Keratinocyte (primary cell): ENCODE measurements at regions not wholly inside any gene's neighbourhood (a gene's known extent, or its start where the extent isn't known, plus 50 kb on each side); places are given as distances from the start of the nearest gene placed in this dataset.
A peak's percentile ranks its signal among the peaks of the same experiment; 100 is the strongest.

Experiments
- DNase-seq: peaks from one replicate; pipeline ENCODE4 v3.0.0-alpha.2; 2011; ENCODE audit warnings: low read depth, missing footprints, low spot score
- FAIRE-seq: peaks from 2 replicates; lab custom pipeline; 2011; peaks lifted over from hg19 to GRCh38; lab: Jason Lieb, UNC
- H2AFZ ChIP-seq: 2 replicates; pipeline ENCODE4 v1.6.0; 2012; ENCODE audit warnings: low read length, control low read depth, inconsistent platforms; ENCODE audit not compliant: control insufficient read depth
- H3K27ac ChIP-seq: 2 replicates; pipeline ENCODE4 v1.5.1; 2011; ENCODE audit warnings: low read length; ENCODE audit not compliant: control insufficient read depth, insufficient read depth
- H3K27me3 ChIP-seq: 3 replicates; pipeline ENCODE4 v1.6.0; 2011; ENCODE audit warnings: low read length; ENCODE audit not compliant: control insufficient read depth, insufficient read depth; ENCODE audit errors: extremely low read depth
- H3K36me3 ChIP-seq, 2 experiments: 2 replicates in 1 of 2; 3 replicates in 1 of 2; pipeline ENCODE4 v1.5.1; 2011; ENCODE audit warnings: low read length in 2 of 2, mild to moderate bottlenecking in 1 of 2; ENCODE audit not compliant: control insufficient read depth in 2 of 2, insufficient read depth in 2 of 2; ENCODE audit errors: extremely low read depth in 1 of 2
- H3K4me1 ChIP-seq: 3 replicates; pipeline ENCODE4 v1.5.1; 2011; ENCODE audit warnings: low read length; ENCODE audit not compliant: control insufficient read depth, insufficient read depth; ENCODE audit errors: extremely low read depth
- H3K4me2 ChIP-seq: 3 replicates; pipeline ENCODE4 v1.6.0; 2011; ENCODE audit warnings: low read depth, low read length; ENCODE audit not compliant: control insufficient read depth, insufficient read depth; ENCODE audit errors: extremely low read depth
- H3K4me3 ChIP-seq, 3 experiments: fragments of 200-600 bp in 1 of 3; sonication (generic) in 1 of 3; 2 replicates in 2 of 3; 3 replicates in 1 of 3; pipeline ENCODE4 v1.5.1; 2011 to 2016; ENCODE audit warnings: low read length in 3 of 3, mild to moderate bottlenecking in 3 of 3, control low read depth in 2 of 3, inconsistent platforms in 1 of 3, low read depth in 1 of 3, mixed read lengths in 1 of 3, mixed run types in 1 of 3, moderate library complexity in 1 of 3; ENCODE audit not compliant: control insufficient read depth in 2 of 3, insufficient read depth in 2 of 3; ENCODE audit errors: extremely low read depth in 1 of 3
- H3K79me2 ChIP-seq: 2 replicates; pipeline ENCODE4 v1.6.0; 2012; ENCODE audit warnings: low read length; ENCODE audit not compliant: control insufficient read depth, insufficient read depth
- H3K9ac ChIP-seq: 3 replicates; pipeline ENCODE4 v1.6.0; 2011; ENCODE audit warnings: low read length; ENCODE audit not compliant: control insufficient read depth, insufficient read depth; ENCODE audit errors: extremely low read depth
- H3K9me1 ChIP-seq: 3 replicates; pipeline ENCODE4 v1.6.0; 2011; ENCODE audit warnings: low read length; ENCODE audit not compliant: control insufficient read depth, insufficient read depth; ENCODE audit errors: extremely low read depth
- H3K9me3 ChIP-seq: 2 replicates; pipeline ENCODE4 v1.5.1; 2012; ENCODE audit warnings: low read depth, low read length; ENCODE audit not compliant: control insufficient read depth
- H4K20me1 ChIP-seq: 3 replicates; pipeline ENCODE4 v1.6.0; 2011; ENCODE audit warnings: low read length; ENCODE audit not compliant: control insufficient read depth, insufficient read depth; ENCODE audit errors: extremely low read depth
- EZH2 ChIP-seq: IDR thresholded peaks from one replicate; pipeline ENCODE4 v1.6.1; 2012; ENCODE audit warnings: inconsistent platforms, mild to moderate bottlenecking, low read length, moderate library complexity
- dilution Hi-C: fragments of 300-500 bp; cut with MboI; formaldehyde crosslinking; loops from one replicate; pipeline ENCODE4 v1.7.0; 2020; ENCODE audit warnings: low sequenced_read_pairs; ENCODE audit not compliant: extremely low pct_ligation_motif_present
- TF ChIP-seq, protein P1 (sequence below), 3 experiments: IDR thresholded peaks in 1 of 3; conservative IDR thresholded peaks in 1 of 3; optimal IDR thresholded peaks in 1 of 3; 2 replicates in 2 of 3; 3 replicates in 1 of 3; pipeline versions ENCODE3 to v1.5.1; 2011; ENCODE audit warnings: low read length in 3 of 3, mild to moderate bottlenecking in 3 of 3, moderate library complexity in 2 of 3, control low read depth in 1 of 3, inconsistent platforms in 1 of 3; ENCODE audit not compliant: insufficient read depth in 2 of 3; ENCODE audit errors: extremely low read depth in 1 of 3

DNA sequence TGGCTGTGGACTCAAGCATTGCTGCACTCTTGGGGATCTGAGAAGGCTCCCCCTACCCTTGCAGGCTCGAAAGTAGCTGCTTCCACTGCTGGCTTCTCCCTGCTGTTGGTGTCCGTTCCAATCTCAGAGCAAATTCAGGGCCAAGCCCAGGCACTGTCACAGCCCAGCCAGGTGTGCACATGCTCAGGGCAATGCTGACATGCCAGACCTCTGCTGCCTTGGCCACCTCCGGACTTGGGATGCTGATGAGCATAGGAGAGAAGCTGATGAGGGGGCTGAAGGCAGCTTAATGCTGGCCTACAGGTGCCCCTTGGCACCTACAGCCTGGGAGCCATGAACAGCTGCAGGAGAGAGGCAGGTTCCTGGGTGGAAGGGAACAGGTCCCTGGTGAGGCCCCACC is 273.7 kb upstream of the KCNJ16 start:
- Histone ChIP-seq H3K36me3 (no peaks in the 10 kb centered on the region), H3K9ac (no peak overlapping the region), H3K79me2 (no peaks in the 10 kb centered on the region), H3K9me3 (no peaks in the 10 kb centered on the region), H3K4me1 (no peaks in the 10 kb centered on the region), H3K9me1 (no peaks in the 10 kb centered on the region), H2AFZ (no peak overlapping the region), H3K27me3 (no peaks in the 10 kb centered on the region), H3K4me2 (no peak overlapping the region), H3K4me3 (no peak overlapping the region), H3K27ac (no peak overlapping the region), H4K20me1 (no peaks in the 10 kb centered on the region)
- FAIRE-seq (no peak), DNase-seq (no peak)
- TF ChIP-seq, protein P1, sequence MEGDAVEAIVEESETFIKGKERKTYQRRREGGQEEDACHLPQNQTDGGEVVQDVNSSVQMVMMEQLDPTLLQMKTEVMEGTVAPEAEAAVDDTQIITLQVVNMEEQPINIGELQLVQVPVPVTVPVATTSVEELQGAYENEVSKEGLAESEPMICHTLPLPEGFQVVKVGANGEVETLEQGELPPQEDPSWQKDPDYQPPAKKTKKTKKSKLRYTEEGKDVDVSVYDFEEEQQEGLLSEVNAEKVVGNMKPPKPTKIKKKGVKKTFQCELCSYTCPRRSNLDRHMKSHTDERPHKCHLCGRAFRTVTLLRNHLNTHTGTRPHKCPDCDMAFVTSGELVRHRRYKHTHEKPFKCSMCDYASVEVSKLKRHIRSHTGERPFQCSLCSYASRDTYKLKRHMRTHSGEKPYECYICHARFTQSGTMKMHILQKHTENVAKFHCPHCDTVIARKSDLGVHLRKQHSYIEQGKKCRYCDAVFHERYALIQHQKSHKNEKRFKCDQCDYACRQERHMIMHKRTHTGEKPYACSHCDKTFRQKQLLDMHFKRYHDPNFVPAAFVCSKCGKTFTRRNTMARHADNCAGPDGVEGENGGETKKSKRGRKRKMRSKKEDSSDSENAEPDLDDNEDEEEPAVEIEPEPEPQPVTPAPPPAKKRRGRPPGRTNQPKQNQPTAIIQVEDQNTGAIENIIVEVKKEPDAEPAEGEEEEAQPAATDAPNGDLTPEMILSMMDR (optimal IDR thresholded peaks at IDR 0.05 in 1 of 3, IDR thresholded peaks at IDR 0.05 in 1 of 3, conservative IDR thresholded peaks at IDR 0.05 in 1 of 3; ENCODE audit: extremely low read depth in 1 of 3, insufficient read depth in 2 of 3, low read length in 3 of 3) = no peak
- TF ChIP-seq EZH2 = no peak
- dilution Hi-C loops = no loop called here

DNA sequence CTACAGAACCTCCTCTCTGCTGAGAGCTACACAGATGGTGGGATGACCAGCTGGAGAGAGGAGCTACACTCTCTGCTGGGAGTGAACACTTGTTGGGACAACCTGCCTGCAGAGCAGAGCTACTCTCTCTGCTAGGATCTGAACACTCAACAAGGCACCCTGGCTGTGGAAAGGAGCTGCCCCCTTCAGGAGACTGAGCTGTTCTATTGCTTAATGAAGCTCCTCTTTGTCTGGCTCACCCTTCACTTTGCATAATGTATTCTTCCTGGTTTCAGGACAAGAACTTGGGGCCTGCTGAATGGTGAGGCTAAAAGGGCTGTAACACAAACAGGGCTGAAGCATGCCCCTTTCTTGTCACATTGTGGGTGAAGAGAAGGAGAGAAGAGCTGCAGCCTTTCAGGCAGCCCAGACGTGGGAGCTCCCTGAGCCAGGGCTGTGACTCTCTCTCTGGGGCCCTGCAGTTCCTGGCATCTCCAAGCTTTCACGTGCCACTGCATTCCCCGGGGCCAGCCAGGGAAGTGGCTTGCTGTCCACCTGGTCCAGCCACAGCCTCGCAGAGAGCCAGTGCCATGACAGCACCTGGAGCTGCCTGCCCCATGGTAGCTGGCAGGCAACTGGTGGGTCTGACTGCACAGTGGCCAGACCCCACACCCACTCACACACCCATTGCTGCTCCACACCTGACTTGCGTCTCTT is 272.8 kb upstream of the KCNJ16 start:
- Histone ChIP-seq H4K20me1 (no peaks in the 10 kb centered on the region), H3K79me2 (no peaks in the 10 kb centered on the region), H2AFZ (no peak overlapping the region), H3K4me2 (no peak overlapping the region), H3K27me3 (no peaks in the 10 kb centered on the region), H3K9me1 (no peaks in the 10 kb centered on the region), H3K9me3 (no peaks in the 10 kb centered on the region), H3K4me3 (no peak overlapping the region), H3K9ac (no peak overlapping the region), H3K27ac (no peak overlapping the region), H3K4me1 (no peaks in the 10 kb centered on the region), H3K36me3 (no peaks in the 10 kb centered on the region)
- dilution Hi-C loops = no loop called here
- FAIRE-seq (no peak), DNase-seq (no peak)
- TF ChIP-seq, protein P1 (optimal IDR thresholded peaks at IDR 0.05 in 1 of 3, IDR thresholded peaks at IDR 0.05 in 1 of 3, conservative IDR thresholded peaks at IDR 0.05 in 1 of 3; ENCODE audit: extremely low read depth in 1 of 3, insufficient read depth in 2 of 3, low read length in 3 of 3) = peak in 1 of 3 experiments; percentile 28
- TF ChIP-seq EZH2 = no peak
